ENCODE measurements at regions not wholly inside any gene's neighbourhood (a gene's known extent, or its start where the extent isn't known, plus 50 kb on each side); places are given as distances from the start of the nearest gene placed in this dataset.

DNA sequence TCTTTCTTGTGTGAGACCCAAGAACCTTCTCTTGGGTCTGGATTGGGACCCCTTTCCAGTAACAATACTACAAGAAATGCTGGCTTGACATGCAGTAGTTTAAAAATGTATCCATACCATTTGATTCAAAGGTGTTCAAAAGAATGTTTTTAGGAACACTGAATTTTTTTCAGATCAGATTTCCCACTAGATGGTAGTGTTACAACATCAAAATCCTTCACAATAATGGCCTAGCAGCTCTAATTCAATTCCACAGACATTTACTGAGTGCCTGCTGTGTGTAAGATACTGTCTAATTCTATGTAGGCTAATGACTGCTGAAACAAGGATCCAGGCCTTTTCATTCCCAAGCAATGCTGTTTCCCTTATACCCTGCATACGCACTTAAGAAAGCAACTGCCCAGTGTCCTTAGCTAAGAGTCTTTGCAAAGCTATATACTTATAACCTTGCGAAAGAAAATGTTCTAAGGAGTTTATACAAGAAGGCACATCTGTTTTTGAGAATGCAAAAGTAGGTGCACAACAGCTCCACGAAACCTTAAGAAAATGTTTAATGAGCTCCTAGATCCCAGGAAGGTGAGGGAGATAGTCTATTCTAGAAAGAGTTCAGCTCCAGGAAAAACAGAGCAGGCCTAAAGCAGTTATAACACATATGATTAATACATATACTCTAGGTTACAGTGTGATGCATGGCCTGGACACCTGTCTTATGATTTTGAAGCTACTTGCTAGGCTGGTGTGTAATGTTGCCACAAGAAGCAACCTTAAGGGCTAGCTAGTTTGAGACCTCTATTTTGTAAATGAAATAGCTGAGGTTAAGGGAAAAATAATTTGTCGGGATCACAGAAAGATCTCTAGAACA is 50.9 kb upstream of the PKP2 start:
- peaks cover 39% of the 10 kb centered on the region for H3K27me3 ChIP-seq (ENCODE audit: insufficient read depth, low read depth, severe bottlenecking)
- H3K4me3 ChIP-seq (ENCODE audit: low read depth, low read length), result no peak overlapping the region
- H3K36me3 ChIP-seq, result no peaks in the 10 kb centered on the region
- no peak for DNase-seq
- TF ChIP-seq, protein P1, sequence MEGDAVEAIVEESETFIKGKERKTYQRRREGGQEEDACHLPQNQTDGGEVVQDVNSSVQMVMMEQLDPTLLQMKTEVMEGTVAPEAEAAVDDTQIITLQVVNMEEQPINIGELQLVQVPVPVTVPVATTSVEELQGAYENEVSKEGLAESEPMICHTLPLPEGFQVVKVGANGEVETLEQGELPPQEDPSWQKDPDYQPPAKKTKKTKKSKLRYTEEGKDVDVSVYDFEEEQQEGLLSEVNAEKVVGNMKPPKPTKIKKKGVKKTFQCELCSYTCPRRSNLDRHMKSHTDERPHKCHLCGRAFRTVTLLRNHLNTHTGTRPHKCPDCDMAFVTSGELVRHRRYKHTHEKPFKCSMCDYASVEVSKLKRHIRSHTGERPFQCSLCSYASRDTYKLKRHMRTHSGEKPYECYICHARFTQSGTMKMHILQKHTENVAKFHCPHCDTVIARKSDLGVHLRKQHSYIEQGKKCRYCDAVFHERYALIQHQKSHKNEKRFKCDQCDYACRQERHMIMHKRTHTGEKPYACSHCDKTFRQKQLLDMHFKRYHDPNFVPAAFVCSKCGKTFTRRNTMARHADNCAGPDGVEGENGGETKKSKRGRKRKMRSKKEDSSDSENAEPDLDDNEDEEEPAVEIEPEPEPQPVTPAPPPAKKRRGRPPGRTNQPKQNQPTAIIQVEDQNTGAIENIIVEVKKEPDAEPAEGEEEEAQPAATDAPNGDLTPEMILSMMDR (IDR thresholded peaks at IDR 0.05; ENCODE audit: low read depth, low read length), result no peak
- H3K9me3 ChIP-seq (ENCODE audit: severe bottlenecking), result no peaks in the 10 kb centered on the region
- no peak overlapping the region for H3K27ac ChIP-seq

DNA sequence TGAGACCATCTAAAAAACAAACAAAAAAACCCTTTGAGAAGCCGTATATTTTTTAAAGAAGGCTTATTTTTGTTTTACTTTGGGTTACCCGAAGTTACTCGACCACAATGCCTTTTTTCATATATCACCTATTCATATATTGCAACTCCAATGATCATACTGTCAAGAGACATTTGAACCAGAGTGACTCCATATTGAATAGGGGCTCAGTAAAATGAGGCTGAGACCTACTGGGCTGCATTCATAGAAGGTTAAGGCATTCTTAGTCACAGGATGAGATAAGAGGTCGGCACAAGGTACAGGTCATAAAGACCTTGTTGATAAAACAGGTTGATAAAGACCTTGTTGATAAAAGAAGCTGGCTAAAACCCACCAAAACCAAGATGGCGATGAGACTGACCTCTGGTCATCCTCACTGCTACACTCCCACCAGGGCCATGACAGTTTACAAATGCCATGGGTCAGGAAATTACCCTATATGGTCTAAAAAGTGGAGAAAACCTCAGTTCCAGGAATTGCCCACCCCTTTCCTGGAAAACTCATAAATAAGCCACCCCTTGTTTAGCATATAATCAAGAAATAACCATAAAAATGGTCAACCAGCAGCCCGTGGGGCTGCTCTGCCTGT is 50.0 kb upstream of the PKP2 start:
- DNase-seq, result no peak
- peaks cover 35% of the 10 kb centered on the region for H3K27me3 ChIP-seq (ENCODE audit: insufficient read depth, low read depth, severe bottlenecking)
- TF ChIP-seq, protein P1 (IDR thresholded peaks at IDR 0.05; ENCODE audit: low read depth, low read length), result no peak
- no peak overlapping the region for H3K27ac ChIP-seq
- no peak overlapping the region for H3K4me3 ChIP-seq (ENCODE audit: low read depth, low read length)
- H3K36me3 ChIP-seq, result no peaks in the 10 kb centered on the region
- H3K9me3 ChIP-seq (ENCODE audit: severe bottlenecking), result no peaks in the 10 kb centered on the region

Measured in WERI-Rb-1 (cell line).